Neural cell (in vitro differentiated cells): ENCODE measurements at regions not wholly inside any gene's neighbourhood (a gene's known extent, or its start where the extent isn't known, plus 50 kb on each side); places are given as distances from the start of the nearest gene placed in this dataset.

Experiments
- H2AFZ ChIP-seq: fragments of 200-600, 300-800 bp; sonication (generic), shearing (Covaris generic); 2 replicates; pipeline ENCODE4 v1.6.0; 2014; ENCODE audit warnings: low read depth, mild to moderate bottlenecking, antibody characterized with exemption, low read length, moderate library complexity
- H3F3A ChIP-seq: fragments of 200-600 bp; shearing (Covaris generic); 2 replicates; pipeline ENCODE4 v1.6.1; 2016; ENCODE audit warnings: mild to moderate bottlenecking, moderate library complexity, mixed read lengths, antibody characterized with exemption, low read length; ENCODE audit not compliant: insufficient read depth, poor library complexity, severe bottlenecking
- H3K27ac ChIP-seq: fragments of 200-600, 300-800 bp; sonication (generic), shearing (Covaris generic); 2 replicates; pipeline ENCODE4 v1.5.1; 2014; ENCODE audit warnings: mild to moderate bottlenecking, low read length, moderate library complexity
- H3K27me3 ChIP-seq: fragments of 300-800, 200-600 bp; sonication (generic), shearing (Covaris generic); 2 replicates; pipeline ENCODE4 v1.6.0; 2014; ENCODE audit warnings: mild to moderate bottlenecking, low read depth, low read length, moderate library complexity; ENCODE audit not compliant: insufficient read depth
- H3K36me3 ChIP-seq: fragments of 300-800, 200-600 bp; sonication (generic), shearing (Covaris generic); 2 replicates; pipeline ENCODE4 v1.5.1; 2014; ENCODE audit warnings: mild to moderate bottlenecking, antibody characterized with exemption, low read length, moderate library complexity; ENCODE audit not compliant: insufficient read depth
- H3K4me2 ChIP-seq: fragments of 300-800, 200-600 bp; sonication (generic), shearing (Covaris generic); 2 replicates; pipeline ENCODE4 v1.6.0; 2014; ENCODE audit warnings: mild to moderate bottlenecking, low read length
- H3K4me3 ChIP-seq: fragments of 300-800, 200-600 bp; sonication (generic), shearing (Covaris generic); 2 replicates; pipeline ENCODE4 v1.5.1; 2014; ENCODE audit warnings: mild to moderate bottlenecking, low read length, moderate library complexity
- H3K79me2 ChIP-seq: fragments of 200-600 bp; shearing (Covaris generic); replicated peaks from 2 replicates; pipeline ENCODE4 v1.6.0; 2014; ENCODE audit warnings: mild to moderate bottlenecking, low read length, moderate library complexity; ENCODE audit not compliant: insufficient read depth
- H3K9ac ChIP-seq: fragments of 300-800, 200-600 bp; sonication (generic), shearing (Covaris generic); 2 replicates; pipeline ENCODE4 v1.6.1; 2016; ENCODE audit warnings: mild to moderate bottlenecking, low read length, mixed read lengths
- H3K9me2 ChIP-seq: fragments of 200-600 bp; shearing (Covaris generic); 2 replicates; pipeline ENCODE4 v1.6.1; 2016; ENCODE audit warnings: mild to moderate bottlenecking, low read length, mixed read lengths; ENCODE audit not compliant: insufficient read depth
- H3K9me3 ChIP-seq: fragments of 200-600, 300-800 bp; sonication (generic), shearing (Covaris generic); 2 replicates; pipeline ENCODE4 v1.6.1; 2016; ENCODE audit warnings: mild to moderate bottlenecking, mixed run types, low read length, moderate library complexity, mixed read lengths
- H4K20me1 ChIP-seq: fragments of 200-600 bp; shearing (Covaris generic); 2 replicates; pipeline ENCODE4 v1.6.1; 2016; ENCODE audit warnings: mild to moderate bottlenecking, mixed run types; ENCODE audit not compliant: insufficient read depth
- EP300 ChIP-seq: fragments of 450-650 bp; conservative IDR thresholded peaks from 2 replicates; pipeline ENCODE4 v1.6.1; 2014; ENCODE audit warnings: antibody characterized with exemption, mild to moderate bottlenecking, moderate library complexity; ENCODE audit not compliant: poor library complexity, severe bottlenecking
- EZH2 ChIP-seq: fragments of 200-600, 300-800 bp; shearing (Covaris generic), sonication (generic); IDR thresholded peaks from 2 replicates; pipeline ENCODE4 v1.6.1; 2014; ENCODE audit warnings: antibody characterized with exemption, low read length, borderline replicate concordance, mild to moderate bottlenecking; ENCODE audit not compliant: insufficient read depth, poor library complexity, severe bottlenecking
- MXI1 ChIP-seq: fragments of 450-650 bp; conservative IDR thresholded peaks from 2 replicates; pipeline ENCODE4 v1.6.1; 2014; ENCODE audit warnings: antibody characterized with exemption, mild to moderate bottlenecking; ENCODE audit not compliant: poor library complexity, severe bottlenecking
- POLR2AphosphoS5 ChIP-seq: IDR thresholded peaks from 2 replicates; pipeline ENCODE4 v1.6.1; 2012
- RAD21 ChIP-seq: fragments of 450-650 bp; conservative IDR thresholded peaks from 2 replicates; pipeline ENCODE4 v1.6.1; 2014; ENCODE audit warnings: antibody characterized with exemption, mild to moderate bottlenecking, moderate library complexity
- REST ChIP-seq: IDR thresholded peaks from 2 replicates; pipeline ENCODE4 v1.6.1; 2012; ENCODE audit warnings: borderline replicate concordance
- SMC3 ChIP-seq: fragments of 450-650 bp; conservative IDR thresholded peaks from 2 replicates; pipeline ENCODE4 v1.6.1; 2014; ENCODE audit warnings: antibody characterized with exemption, mild to moderate bottlenecking, moderate library complexity; ENCODE audit not compliant: poor library complexity

GRCh38 chr6:77548662-77549366 lies 85.5 kb upstream of the HTR1B start:
- Histone ChIP-seq H4K20me1 (no peaks in the 10 kb centered on the region), H3K36me3 (no peaks in the 10 kb centered on the region), H3K9me2 (no peaks in the 10 kb centered on the region), H3K27me3 (no peaks in the 10 kb centered on the region), H3K4me3 (no peak overlapping the region), H3F3A (no peaks in the 10 kb centered on the region), H2AFZ (no peak overlapping the region), H3K79me2 (no peaks in the 10 kb centered on the region), H3K27ac (no peak overlapping the region), H3K4me2 (no peak overlapping the region), H3K9me3 (no peaks in the 10 kb centered on the region), H3K9ac (no peak overlapping the region)
- TF ChIP-seq MXI1 (no peak), SMC3 (no peak), REST (no peak), EZH2 (no peak)

DNA sequence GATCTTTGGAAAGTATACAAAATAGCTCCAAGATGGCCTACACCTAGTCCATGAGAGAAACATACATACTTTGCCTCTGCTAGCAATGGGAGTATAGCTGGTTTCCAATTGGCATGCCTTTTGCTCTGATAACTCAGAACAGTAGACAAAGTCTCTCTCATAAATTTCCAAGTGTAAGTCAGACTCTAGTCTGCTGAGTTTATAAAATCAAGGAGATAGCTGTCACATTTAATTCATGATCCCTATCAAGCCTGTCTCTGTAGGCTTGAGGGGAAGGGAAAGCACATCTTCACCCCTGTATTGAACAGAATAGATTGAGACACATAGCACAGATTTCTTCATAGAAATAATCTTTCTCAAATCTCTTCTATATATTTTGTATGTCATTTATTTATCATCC lies 87.8 kb upstream of the HTR1B start:
- H3K9ac ChIP-seq = no peak overlapping the region
- H2AFZ ChIP-seq = no peak overlapping the region

DNA sequence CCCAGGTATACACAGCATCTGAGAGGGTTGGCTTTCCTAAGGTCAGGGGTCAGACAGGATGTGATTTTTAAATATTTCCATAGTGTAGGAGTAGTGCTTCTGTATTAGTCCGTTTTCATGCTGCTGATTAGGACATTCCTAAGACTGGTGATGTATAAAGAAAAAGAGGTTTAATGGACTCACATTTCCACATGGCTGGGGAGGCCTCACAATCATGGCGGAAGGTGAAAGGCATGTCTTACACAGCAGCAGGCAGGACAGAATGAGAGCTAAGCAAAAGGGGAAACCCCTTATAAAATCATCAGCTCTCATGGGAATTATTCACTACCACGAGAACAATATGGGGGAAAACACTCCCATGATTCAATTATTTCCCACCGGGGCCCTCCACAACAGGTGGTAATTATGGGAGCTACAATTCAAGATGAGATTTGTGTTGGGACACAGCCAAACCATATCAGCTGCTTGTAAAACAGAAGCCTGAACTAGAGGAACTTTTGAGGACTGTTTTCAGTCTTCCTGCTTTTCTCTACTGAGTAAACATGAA lies 91.0 kb upstream of the MEI4 start:
- Histone ChIP-seq H3K9me2 (no peaks in the 10 kb centered on the region), H3K27ac (no peak overlapping the region), H3K9ac (no peak overlapping the region), H3K27me3 (no peaks in the 10 kb centered on the region), H3F3A (no peaks in the 10 kb centered on the region), H4K20me1 (no peaks in the 10 kb centered on the region), H3K36me3 (no peaks in the 10 kb centered on the region), H2AFZ (no peak overlapping the region), H3K4me2 (no peak overlapping the region), H3K79me2 (no peaks in the 10 kb centered on the region), H3K4me3 (no peak overlapping the region), H3K9me3 (no peaks in the 10 kb centered on the region)
- no peak for TF ChIP-seq REST
- TF ChIP-seq EP300 = no peak
- TF ChIP-seq SMC3 = no peak
- TF ChIP-seq MXI1 = no peak
- no peak for TF ChIP-seq RAD21

More for the DNA sequence above, 87.8 kb upstream of the HTR1B start:
- Histone ChIP-seq H3K4me3 (no peak overlapping the region), H3F3A (no peaks in the 10 kb centered on the region), H3K27ac (peak overlapping the region; percentile 9), H3K4me2 (no peak overlapping the region), H3K9me3 (no peaks in the 10 kb centered on the region), H3K9me2 (no peaks in the 10 kb centered on the region), H3K36me3 (no peaks in the 10 kb centered on the region), H4K20me1 (no peaks in the 10 kb centered on the region), H3K79me2 (no peaks in the 10 kb centered on the region), H3K27me3 (no peaks in the 10 kb centered on the region)
- TF ChIP-seq SMC3 = no peak
- TF ChIP-seq POLR2AphosphoS5 = peak; percentile 55
- peak; percentile 66 for TF ChIP-seq EP300
